ENCODE measurements at regions not wholly inside any gene's neighbourhood (a gene's known extent, or its start where the extent isn't known, plus 50 kb on each side); places are given as distances from the start of the nearest gene placed in this dataset.

GRCh38 chr12:43169115-43169681 is 382.8 kb downstream of the ADAMTS20 start (continued):
- TF ChIP-seq ZNF596 (tag by site-specific recombination; IDR thresholded peaks at IDR 0.05): peak; percentile 53; the same call in 1 of the 2 replicates
- TF ChIP-seq ZNF701 (tag by site-specific recombination; IDR thresholded peaks at IDR 0.05): no peak
- TF ChIP-seq ZNF624 (tag by site-specific recombination; IDR thresholded peaks at IDR 0.05): no peak
- TF ChIP-seq ZNF623 (tag by site-specific recombination; IDR thresholded peaks at IDR 0.05): no peak
- TF ChIP-seq ZNF280D (tag by site-specific recombination; IDR thresholded peaks at IDR 0.05): no peak
- TF ChIP-seq PRDM10 (tag by site-specific recombination; IDR thresholded peaks at IDR 0.05): no peak
- TF ChIP-seq ZNF776 (tag by site-specific recombination; IDR thresholded peaks at IDR 0.05; ENCODE audit: borderline replicate concordance): peak; percentile 71; the same call in 1 of the 2 replicates
- peak; percentile 74 for TF ChIP-seq YY2 (tag by site-specific recombination; IDR thresholded peaks at IDR 0.05)
- TF ChIP-seq SCRT1 (tag by site-specific recombination; IDR thresholded peaks at IDR 0.05; ENCODE audit: borderline replicate concordance): peak; percentile 72
- no peak; the same call in 1 of the 2 replicates for TF ChIP-seq ZNF121 (tag by site-specific recombination; IDR thresholded peaks at IDR 0.05)
- TF ChIP-seq ZNF223 (tag by site-specific recombination; IDR thresholded peaks at IDR 0.05): no peak
- TF ChIP-seq ZNF148 (tag by site-specific recombination; IDR thresholded peaks at IDR 0.05; ENCODE audit: borderline replicate concordance): 0 out of 2 replicates have a peak, but pooled peaks have one; percentile 89
- TF ChIP-seq, protein P1, sequence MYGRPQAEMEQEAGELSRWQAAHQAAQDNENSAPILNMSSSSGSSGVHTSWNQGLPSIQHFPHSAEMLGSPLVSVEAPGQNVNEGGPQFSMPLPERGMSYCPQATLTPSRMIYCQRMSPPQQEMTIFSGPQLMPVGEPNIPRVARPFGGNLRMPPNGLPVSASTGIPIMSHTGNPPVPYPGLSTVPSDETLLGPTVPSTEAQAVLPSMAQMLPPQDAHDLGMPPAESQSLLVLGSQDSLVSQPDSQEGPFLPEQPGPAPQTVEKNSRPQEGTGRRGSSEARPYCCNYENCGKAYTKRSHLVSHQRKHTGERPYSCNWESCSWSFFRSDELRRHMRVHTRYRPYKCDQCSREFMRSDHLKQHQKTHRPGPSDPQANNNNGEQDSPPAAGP (tag by site-specific recombination; IDR thresholded peaks at IDR 0.05): no peak
- no peak for TF ChIP-seq ZNF10 (tag by site-specific recombination; IDR thresholded peaks at IDR 0.05)
- TF ChIP-seq ZNF473 (tag by site-specific recombination; IDR thresholded peaks at IDR 0.05): no peak
- peak; percentile 68; the same call in 1 of the 2 replicates for TF ChIP-seq ZSCAN30 (tag by site-specific recombination; IDR thresholded peaks at IDR 0.05)
- TF ChIP-seq ZNF555 (tag by site-specific recombination; conservative IDR thresholded peaks at IDR 0.05): no peak
- TF ChIP-seq WT1 (tag by site-specific recombination; IDR thresholded peaks at IDR 0.05): peak; percentile 53
- TF ChIP-seq OSR2 (tag by site-specific recombination; IDR thresholded peaks at IDR 0.05): peak; percentile 94
- TF ChIP-seq ZNF19 (tag by site-specific recombination; IDR thresholded peaks at IDR 0.05; ENCODE audit: low read depth): no peak
- TF ChIP-seq ZNF560 (tag by site-specific recombination; IDR thresholded peaks at IDR 0.05; ENCODE audit: borderline replicate concordance): no peak
- no peak for TF ChIP-seq GLI4 (tag by site-specific recombination; IDR thresholded peaks at IDR 0.05)
- TF ChIP-seq ZNF140 (tag by site-specific recombination; IDR thresholded peaks at IDR 0.05): no peak
- TF ChIP-seq ZNF660 (tag by site-specific recombination; IDR thresholded peaks at IDR 0.05): no peak
- TF ChIP-seq ZNF416 (tag by site-specific recombination; IDR thresholded peaks at IDR 0.05): no peak
- peak; percentile 91; the same call in 1 of the 2 replicates for TF ChIP-seq BCL11B (tag by site-specific recombination; IDR thresholded peaks at IDR 0.05; ENCODE audit: low read depth)
- TF ChIP-seq ZNF362 (tag by site-specific recombination; IDR thresholded peaks at IDR 0.05): 0 out of 2 replicates have a peak, but pooled peaks have one; percentile 18
- TF ChIP-seq ZNF2 (tag by site-specific recombination; IDR thresholded peaks at IDR 0.05): no peak
- no peak for TF ChIP-seq ZNF747 (tag by site-specific recombination; IDR thresholded peaks at IDR 0.05)
